Breast epithelium (tissue), 3 donors: ENCODE measurements at regions not wholly inside any gene's neighbourhood (a gene's known extent, or its start where the extent isn't known, plus 50 kb on each side); places are given as distances from the start of the nearest gene placed in this dataset.

Experiments used
- POLR2A ChIP-seq: fragments of 450-650 bp; IDR thresholded peaks from one replicate; pipeline ENCODE4 v1.6.1; 2016; ENCODE audit warnings: antibody characterized with exemption, mild to moderate bottlenecking, moderate library complexity
- POLR2AphosphoS5 ChIP-seq, 3 donors: sonication (generic); formaldehyde crosslinking; IDR thresholded peaks; one replicate each; pipeline ENCODE4 v1.6.1; 2017; ENCODE audit warnings: antibody characterized with exemption in 3 of 3
- TF ChIP-seq, protein P1 (sequence below), 3 donors: fragments of 450-650 bp; IDR thresholded peaks; one replicate each; pipeline ENCODE4 v1.5.1; 2016 to 2017; ENCODE audit warnings: antibody characterized with exemption in 3 of 3, mild to moderate bottlenecking in 3 of 3, moderate library complexity in 3 of 3

DNA sequence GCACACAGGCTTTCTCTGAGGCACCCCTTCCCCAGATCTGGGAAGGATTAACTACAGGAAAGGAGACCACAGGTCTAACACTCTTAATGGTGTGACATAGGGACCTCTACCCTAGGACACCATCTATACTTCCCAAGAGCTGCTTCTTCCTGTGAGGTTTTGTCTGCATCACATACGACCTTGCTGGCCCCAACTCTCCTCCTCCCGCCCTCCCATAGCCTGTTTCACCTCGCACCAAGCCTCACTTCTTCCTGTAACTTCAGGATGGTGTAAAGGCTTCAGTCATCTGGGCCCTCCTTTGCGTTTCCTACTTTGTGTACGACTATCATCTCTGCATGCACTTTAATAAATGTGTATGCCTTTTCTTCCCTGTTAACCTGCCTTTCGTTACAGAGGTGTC, 274.3 kb downstream of the KLF6 start:
- TF ChIP-seq, protein P1, sequence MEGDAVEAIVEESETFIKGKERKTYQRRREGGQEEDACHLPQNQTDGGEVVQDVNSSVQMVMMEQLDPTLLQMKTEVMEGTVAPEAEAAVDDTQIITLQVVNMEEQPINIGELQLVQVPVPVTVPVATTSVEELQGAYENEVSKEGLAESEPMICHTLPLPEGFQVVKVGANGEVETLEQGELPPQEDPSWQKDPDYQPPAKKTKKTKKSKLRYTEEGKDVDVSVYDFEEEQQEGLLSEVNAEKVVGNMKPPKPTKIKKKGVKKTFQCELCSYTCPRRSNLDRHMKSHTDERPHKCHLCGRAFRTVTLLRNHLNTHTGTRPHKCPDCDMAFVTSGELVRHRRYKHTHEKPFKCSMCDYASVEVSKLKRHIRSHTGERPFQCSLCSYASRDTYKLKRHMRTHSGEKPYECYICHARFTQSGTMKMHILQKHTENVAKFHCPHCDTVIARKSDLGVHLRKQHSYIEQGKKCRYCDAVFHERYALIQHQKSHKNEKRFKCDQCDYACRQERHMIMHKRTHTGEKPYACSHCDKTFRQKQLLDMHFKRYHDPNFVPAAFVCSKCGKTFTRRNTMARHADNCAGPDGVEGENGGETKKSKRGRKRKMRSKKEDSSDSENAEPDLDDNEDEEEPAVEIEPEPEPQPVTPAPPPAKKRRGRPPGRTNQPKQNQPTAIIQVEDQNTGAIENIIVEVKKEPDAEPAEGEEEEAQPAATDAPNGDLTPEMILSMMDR (IDR thresholded peaks at IDR 0.05): no peak
- TF ChIP-seq POLR2AphosphoS5 (IDR thresholded peaks at IDR 0.05): no peak
- no peak for TF ChIP-seq POLR2A
